Kidney (tissue), 13 donors: ENCODE measurements at regions not wholly inside any gene's neighbourhood (a gene's known extent, or its start where the extent isn't known, plus 50 kb on each side); places are given as distances from the start of the nearest gene placed in this dataset.

Experiments used
- DNase-seq, 5 donors: peaks; one replicate each; pipeline ENCODE4 v3.0.0-alpha.2; 2013 to 2020
- FAIRE-seq: peaks from 2 replicates; lab custom pipeline; 2012; peaks lifted over from hg19 to GRCh38; lab: Jason Lieb, UNC
- H3K27ac ChIP-seq, 2 donors: one replicate each; pipeline ENCODE4 v1.7.0; 2013; ENCODE audit warnings: low read depth in 2 of 2, low read length in 2 of 2, inconsistent platforms in 1 of 2
- H3K27me3 ChIP-seq: one replicate; pipeline ENCODE4 v1.7.1; 2013; ENCODE audit warnings: low read length, inconsistent platforms; ENCODE audit not compliant: control insufficient read depth, insufficient read depth
- H3K36me3 ChIP-seq, 3 donors: one replicate each; pipeline versions ENCODE4 v1.7.0 to v1.7.1; 2013; ENCODE audit warnings: low read length in 3 of 3, control low read depth in 1 of 3, inconsistent platforms in 1 of 3; ENCODE audit not compliant: insufficient read depth in 3 of 3, control insufficient read depth in 2 of 3
- H3K4me1 ChIP-seq, 3 donors: one replicate each; pipeline versions ENCODE4 v1.7.0 to v1.7.1; 2013; ENCODE audit warnings: low read length in 3 of 3, inconsistent platforms in 1 of 3, low read depth in 1 of 3; ENCODE audit not compliant: control insufficient read depth in 2 of 3, insufficient read depth in 2 of 3
- H3K4me3 ChIP-seq, 3 donors: one replicate each; pipeline versions ENCODE4 v1.7.0 to v1.8.1; 2013; ENCODE audit warnings: low read length in 3 of 3, control low read depth in 1 of 3, inconsistent platforms in 1 of 3
- H3K9ac ChIP-seq, 3 donors: one replicate each; pipeline versions ENCODE4 v1.7.0 to v1.7.1; 2013; ENCODE audit warnings: low read length in 3 of 3, control low read depth in 1 of 3, inconsistent platforms in 1 of 3
- H3K9me3 ChIP-seq, 3 donors: one replicate each; pipeline versions ENCODE4 v1.7.0 to v1.7.1; 2013; ENCODE audit warnings: low read length in 3 of 3, control low read depth in 1 of 3, inconsistent platforms in 1 of 3; ENCODE audit not compliant: control insufficient read depth in 2 of 3, insufficient read depth in 1 of 3
- intact Hi-C: fragments of 100-400 bp; cut with DNase I; formaldehyde crosslinking; loops from one replicate; pipeline ENCODE4 v1.11.1; 2022
- TF ChIP-seq, protein P1 (sequence below): IDR thresholded peaks from 3 replicates; pipeline ENCODE4 v1.5.1; 2012; ENCODE audit warnings: mild to moderate bottlenecking, moderate library complexity, borderline replicate concordance; ENCODE audit not compliant: insufficient read depth; ENCODE audit errors: extremely low read depth
- donor health status: control.
- donor health status: control.
- donor health status: control.
- donor health status: control.
- donor health status: control.
- donor health status: DM: yes; HTN: yes; CAD: no.
- donor health status: Normal renal cell carcinoma (clear cell type).

- Histone ChIP-seq H3K27me3 (no peaks in the 10 kb centered on the region), H3K9ac (no peak overlapping the region), H3K4me1 (peaks cover 0 to 4% (median 3%) of the 10 kb centered on the region in 3 donors), H3K27ac (no peak overlapping the region), H3K36me3 (no peaks in the 10 kb centered on the region), H3K4me3 (no peak overlapping the region), H3K9me3 (no peaks in the 10 kb centered on the region)
- DNase-seq, result peak in 1 of 5 donors; percentile 76
- no peak for FAIRE-seq
- TF ChIP-seq, protein P1, sequence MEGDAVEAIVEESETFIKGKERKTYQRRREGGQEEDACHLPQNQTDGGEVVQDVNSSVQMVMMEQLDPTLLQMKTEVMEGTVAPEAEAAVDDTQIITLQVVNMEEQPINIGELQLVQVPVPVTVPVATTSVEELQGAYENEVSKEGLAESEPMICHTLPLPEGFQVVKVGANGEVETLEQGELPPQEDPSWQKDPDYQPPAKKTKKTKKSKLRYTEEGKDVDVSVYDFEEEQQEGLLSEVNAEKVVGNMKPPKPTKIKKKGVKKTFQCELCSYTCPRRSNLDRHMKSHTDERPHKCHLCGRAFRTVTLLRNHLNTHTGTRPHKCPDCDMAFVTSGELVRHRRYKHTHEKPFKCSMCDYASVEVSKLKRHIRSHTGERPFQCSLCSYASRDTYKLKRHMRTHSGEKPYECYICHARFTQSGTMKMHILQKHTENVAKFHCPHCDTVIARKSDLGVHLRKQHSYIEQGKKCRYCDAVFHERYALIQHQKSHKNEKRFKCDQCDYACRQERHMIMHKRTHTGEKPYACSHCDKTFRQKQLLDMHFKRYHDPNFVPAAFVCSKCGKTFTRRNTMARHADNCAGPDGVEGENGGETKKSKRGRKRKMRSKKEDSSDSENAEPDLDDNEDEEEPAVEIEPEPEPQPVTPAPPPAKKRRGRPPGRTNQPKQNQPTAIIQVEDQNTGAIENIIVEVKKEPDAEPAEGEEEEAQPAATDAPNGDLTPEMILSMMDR, result no peak
- intact Hi-C loops, result no loop called here
Observed at GRCh38 chr10:43843321-43844101, 194.8 kb upstream of the ZNF32 start.

DNA sequence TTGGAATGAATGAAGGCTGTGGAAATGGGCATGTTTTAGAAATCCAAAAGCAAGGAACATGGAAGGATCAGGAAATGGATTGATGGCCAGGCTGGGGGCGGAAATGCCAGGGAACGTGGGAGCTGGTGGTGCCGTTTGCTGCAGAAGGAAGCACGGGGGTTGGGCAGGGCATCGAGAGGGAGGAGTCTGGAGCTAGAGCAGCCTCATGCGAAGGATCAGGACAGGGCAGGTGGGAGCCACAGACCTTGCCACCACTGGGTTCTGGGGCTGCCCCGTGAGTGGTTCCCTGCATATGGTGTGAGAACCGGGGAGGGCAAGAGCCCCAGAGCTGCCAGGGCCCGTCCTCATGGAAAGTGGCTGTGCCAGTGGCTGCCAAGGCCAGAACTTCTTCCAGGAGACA lies 193.8 kb upstream of the ZNF32 start:
- H3K36me3 ChIP-seq, result no peaks in the 10 kb centered on the region
- no peaks in the 10 kb centered on the region for H3K27me3 ChIP-seq
- intact Hi-C loops, result no loop called here
- FAIRE-seq (no peak), DNase-seq (no peak)
- H3K4me3 ChIP-seq, result no peak overlapping the region
- H3K4me1 ChIP-seq, result peaks cover 0 to 4% (median 3%) of the 10 kb centered on the region in 3 donors
- TF ChIP-seq, protein P1, result no peak
- H3K27ac ChIP-seq, result no peak overlapping the region
- no peak overlapping the region for H3K9ac ChIP-seq
- no peaks in the 10 kb centered on the region for H3K9me3 ChIP-seq

DNA sequence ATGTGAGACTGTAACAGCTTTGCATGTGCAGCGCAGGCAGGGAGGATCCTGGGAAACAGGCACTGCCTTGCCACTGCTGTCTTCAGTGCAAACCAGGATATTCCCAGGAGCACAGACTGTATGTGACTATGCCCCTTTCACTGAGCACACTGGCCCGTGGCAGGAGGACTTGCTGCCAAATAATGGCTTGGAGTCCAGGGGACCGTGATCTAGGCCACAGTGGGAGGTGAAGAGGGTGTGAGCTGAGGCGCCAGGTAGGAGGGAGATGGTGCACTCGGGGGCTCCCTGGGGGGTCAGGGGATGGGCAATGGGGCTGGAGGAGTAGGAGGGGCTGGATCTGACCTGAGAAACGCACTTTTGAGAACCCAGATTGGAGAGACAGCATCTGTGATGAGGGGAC lies 193.4 kb upstream of the ZNF32 start:
- intact Hi-C loops, result no loop called here
- DNase-seq, result no peak
- no peaks in the 10 kb centered on the region for H3K36me3 ChIP-seq

More for the DNA sequence above, 193.4 kb upstream of the ZNF32 start:
- Histone ChIP-seq H3K27me3 (no peaks in the 10 kb centered on the region), H3K4me3 (no peak overlapping the region), H3K27ac (no peak overlapping the region), H3K9ac (no peak overlapping the region), H3K4me1 (peaks cover 0 to 4% (median 3%) of the 10 kb centered on the region in 3 donors), H3K9me3 (no peaks in the 10 kb centered on the region)
- TF ChIP-seq, protein P1, result no peak
- FAIRE-seq, result no peak
